Stimulated activated CD4-positive, alpha-beta T cell treated with anti-CD3 and anti-CD28 coated beads, Interleukin-15, amount 100 ng/mL, for 24 hours (primary cell): ENCODE measurements at regions not wholly inside any gene's neighbourhood (a gene's known extent, or its start where the extent isn't known, plus 50 kb on each side); places are given as distances from the start of the nearest gene placed in this dataset.

Experiments used
- DNase-seq: peaks from one replicate; pipeline ENCODE4 v3.0.0-alpha.2; 2020

- DNase-seq: no peak
These were observed 595.8 kb upstream of the EEF2KMT start for GRCh38 chr16:5693426-5693825.

DNA sequence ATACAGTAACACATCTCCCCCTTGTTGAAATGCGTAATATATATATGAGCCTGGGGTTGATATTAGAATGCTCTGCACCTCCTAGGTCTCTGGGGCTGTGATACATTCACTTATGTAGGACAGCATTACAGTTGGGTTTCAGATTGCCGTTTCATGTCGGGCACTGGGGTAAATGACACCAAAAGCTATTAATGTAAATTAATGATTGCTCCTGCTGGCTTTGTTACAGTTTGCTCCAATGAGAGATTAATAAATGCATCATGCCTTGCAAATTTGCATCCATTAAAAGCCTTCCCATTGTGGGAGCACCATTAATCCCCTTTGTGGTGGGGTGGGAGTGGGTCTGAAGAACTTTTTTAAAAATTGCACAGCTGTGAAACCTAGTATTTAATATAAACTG, 584.4 kb upstream of the EEF2KMT start:
- DNase-seq: no peak

DNA sequence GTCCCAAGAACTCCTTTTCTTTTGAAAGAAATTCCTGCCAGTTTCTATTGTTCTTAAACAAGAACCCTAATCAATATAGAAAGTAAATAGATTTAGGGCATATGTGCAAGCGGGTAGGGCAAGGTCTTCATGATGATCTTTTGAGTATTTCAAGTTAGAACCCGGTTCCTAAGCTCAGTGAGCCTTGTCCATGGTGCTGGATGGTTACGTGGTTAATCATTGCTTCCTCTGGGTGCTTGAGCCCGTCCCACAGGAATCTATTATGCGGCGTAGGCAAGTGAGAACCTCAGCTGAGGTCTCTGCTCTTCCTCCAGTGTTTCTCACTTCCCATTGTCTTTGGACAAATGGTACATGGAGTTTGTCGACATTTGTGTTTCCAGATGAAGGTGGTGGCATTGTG, 580.8 kb upstream of the EEF2KMT start:
- no peak for DNase-seq

GRCh38 chr16:5671421-5671820, 573.8 kb upstream of the EEF2KMT start:
- no peak for DNase-seq

GRCh38 chr16:5670198-5670597, 572.6 kb upstream of the EEF2KMT start:
- no peak for DNase-seq

DNA sequence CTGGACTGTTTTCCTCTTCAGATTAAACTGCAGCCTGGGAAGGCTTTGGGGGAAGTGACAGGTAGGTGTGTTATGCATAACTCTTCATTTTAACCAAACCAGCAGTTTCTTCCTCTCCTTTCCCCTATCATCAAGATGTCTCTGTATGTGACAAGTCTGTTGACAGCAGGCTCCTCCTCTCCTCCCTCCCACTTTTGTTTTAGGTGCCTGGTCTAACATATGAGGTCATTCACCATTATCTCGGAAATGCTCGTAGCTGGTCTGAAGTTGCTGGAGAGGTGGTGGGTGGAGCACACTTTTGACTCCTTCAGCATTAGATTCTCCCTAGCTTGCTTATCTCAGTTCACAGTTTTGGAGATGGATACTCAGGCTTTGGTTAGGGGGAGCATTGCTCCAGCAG, 571.0 kb upstream of the EEF2KMT start:
- no peak for DNase-seq

DNA sequence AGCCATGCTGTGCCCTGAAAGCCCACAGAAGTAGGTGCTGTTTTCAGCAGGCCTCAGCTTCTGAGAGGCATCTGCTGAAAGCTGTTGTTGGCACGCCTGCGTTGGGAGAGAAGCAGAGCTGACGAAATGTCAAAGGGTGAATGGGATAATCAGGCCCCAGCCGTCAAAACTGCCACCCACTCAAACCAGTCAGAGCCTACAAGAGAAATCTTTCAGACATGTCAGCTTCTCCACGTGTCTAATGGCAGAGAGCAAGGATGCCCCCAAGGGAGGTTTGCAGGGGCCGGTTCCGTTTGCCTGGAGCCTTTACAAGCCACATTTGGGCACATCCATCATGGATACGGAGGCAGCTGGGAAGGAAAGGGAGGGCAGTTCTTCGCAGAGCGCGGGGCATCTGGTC, 568.2 kb upstream of the EEF2KMT start:
- DNase-seq: no peak

- no peak for DNase-seq
These were observed 556.2 kb upstream of the EEF2KMT start for GRCh38 chr16:5653789-5654188.

GRCh38 chr16:5653041-5653440, 555.4 kb upstream of the EEF2KMT start:
- DNase-seq: no peak

DNA sequence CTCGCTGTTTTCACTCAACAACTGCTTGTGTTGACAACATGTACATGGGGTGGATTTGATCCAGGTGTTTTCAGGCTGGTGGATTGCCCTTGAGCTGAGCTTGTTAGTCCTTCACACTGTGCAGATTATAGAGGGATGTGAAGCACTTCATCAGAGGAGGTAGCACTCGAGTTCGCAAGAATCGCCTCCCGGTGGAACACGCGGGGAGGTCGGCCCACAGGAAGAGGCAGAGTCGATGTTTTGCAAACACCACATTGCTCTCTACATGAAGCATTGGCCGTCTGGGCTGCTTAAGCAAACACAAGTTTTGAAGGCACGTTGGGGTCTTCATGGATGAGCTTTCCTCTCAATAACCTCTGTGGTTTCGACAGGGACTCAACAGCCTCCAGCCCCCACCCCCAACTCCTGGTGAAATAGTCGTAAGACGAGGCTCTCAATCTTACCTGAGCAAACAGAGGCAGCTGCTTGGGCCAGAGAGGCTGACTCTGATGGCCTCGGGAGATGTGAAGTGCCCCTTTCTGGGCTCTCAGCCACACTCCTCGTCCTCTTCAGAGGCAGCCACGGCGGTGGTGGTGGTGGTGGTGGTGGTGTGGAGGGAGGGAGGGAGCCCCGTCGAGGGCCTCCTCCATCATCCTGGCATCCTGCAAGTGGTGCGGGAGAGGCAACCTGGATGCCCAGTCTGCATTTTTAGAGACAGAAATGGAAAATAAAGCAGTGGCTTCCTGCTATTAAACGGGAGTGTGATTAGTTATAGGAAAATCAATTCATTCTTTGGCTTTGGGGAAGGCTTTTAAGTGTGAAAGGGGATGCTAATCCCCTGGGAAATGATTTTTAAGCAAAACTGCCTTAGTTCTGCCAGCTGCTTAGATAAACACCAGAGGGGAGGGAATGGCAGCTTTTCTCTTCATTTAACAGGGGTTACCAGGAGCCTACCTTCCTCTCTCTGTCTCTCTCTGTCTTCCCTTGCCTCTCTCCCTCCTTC, 552.5 kb upstream of the EEF2KMT start:
- no peak for DNase-seq

DNA sequence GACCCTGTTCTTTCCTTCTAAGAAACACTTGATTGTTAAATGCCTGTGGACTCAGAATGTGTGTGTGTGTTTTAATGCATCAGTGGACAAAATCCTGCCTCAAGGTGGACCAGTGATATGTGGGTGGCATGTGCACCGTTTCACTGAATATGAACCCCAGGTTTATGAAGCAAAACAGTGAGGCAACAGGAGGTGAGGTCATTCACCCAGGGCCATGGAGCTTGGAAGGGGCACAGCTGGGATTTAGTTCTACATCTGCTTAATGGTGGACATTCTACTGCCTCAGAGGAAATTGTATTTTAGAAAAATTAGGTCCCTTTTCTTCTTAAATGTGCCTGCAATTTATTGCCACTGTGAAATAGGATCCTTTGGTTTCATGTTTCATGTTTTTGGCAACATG, 549.5 kb upstream of the EEF2KMT start:
- DNase-seq: no peak

DNA sequence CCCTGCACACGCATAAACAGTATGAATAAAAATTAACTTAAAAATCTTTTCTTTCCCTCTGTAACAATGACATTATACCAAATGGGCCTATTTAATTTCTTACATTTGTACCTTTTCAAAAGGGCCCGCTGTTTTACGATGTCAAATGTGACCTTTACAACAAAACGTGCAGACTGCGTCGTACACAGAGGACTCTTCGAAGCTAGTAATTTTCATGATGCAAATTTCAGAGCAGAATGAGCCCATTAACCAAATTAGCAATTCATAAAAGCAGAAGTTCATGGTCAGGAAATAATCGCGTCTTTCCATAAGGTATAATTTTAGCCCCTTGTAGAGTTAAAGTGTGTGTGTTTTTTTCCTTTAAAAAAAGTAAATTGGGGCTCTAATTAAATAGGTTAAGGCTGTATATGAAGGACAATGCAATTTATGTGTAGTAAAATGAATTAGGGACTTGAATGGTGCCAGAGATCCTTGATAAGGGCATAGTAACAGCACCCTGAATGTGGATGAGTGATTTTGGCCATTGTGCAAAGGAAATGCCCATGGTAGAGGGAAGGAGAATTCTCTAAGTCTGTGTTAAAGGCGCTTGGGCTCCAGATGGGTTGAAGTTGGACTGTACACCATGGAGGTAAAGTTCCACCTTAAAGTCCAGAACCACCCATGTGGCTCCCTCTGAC, 546.4 kb upstream of the EEF2KMT start:
- DNase-seq: no peak

- no peak for DNase-seq
These were observed 544.8 kb upstream of the EEF2KMT start for GRCh38 chr16:5642436-5642835.

- no peak for DNase-seq
These were observed 544.4 kb upstream of the EEF2KMT start for GRCh38 chr16:5642011-5642410.

DNA sequence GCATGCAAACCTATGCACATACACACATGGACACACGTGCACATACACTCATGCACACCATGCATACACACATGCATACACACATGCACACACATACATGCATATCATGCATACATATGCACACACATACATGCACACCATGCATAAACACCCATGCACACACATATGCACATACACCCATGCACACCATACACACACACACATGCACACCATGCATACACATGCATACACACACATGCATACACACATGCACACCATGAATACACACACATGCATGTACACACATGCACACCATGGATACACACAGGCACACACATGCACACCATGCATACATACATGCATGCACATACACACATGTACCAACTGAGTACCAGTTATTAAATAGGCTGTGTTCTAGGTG, 543.3 kb upstream of the EEF2KMT start:
- no peak for DNase-seq

DNA sequence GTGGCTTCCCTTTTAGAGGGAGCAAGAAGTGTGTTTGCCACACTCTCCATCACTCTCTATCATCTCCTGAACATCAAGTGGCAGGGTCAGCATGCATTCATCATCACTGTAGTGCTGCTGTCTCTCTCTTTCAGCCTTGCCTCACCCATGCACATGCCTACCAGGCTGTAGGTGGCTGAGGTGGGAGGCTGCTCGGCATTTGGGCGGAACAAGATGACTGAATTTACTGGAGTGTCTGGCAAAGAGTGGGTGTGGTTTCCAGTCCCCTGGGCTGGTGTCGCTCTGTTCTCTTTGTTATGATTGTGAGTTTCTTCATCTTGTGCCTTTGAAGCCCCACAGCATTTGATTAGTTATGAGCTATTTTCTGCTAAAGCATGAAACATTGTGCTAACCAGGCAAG, 541.9 kb upstream of the EEF2KMT start:
- DNase-seq: no peak

- DNase-seq: no peak
These were observed 537.7 kb upstream of the EEF2KMT start for GRCh38 chr16:5635331-5635730.

GRCh38 chr16:5634666-5635180, 537.1 kb upstream of the EEF2KMT start:
- no peak for DNase-seq

- no peak for DNase-seq
These were observed 536.3 kb upstream of the EEF2KMT start for GRCh38 chr16:5633845-5634440.

- DNase-seq: no peak
These were observed 524.8 kb upstream of the EEF2KMT start for GRCh38 chr16:5622234-5622884.

DNA sequence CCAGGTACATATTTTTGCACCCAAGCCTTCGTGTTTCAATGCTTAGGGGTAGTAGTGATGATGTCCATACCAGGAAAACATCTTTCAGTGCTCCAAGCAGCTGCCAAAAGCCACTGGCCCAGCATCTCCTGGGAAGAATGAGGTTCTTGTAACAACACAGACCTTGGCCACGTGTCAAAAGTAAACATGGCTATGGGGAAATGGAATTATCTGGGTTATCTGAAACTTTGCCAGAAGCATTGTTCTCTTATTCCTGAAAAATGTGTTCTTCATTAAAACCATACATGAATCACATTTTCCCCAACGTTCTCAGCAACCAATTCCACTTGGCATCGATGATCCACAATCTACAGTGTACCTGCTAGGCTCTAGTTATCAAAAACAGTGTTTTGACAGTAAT, 524.2 kb upstream of the EEF2KMT start:
- DNase-seq: no peak

- DNase-seq: no peak
These were observed 521.7 kb upstream of the EEF2KMT start for GRCh38 chr16:5619304-5619703.

DNA sequence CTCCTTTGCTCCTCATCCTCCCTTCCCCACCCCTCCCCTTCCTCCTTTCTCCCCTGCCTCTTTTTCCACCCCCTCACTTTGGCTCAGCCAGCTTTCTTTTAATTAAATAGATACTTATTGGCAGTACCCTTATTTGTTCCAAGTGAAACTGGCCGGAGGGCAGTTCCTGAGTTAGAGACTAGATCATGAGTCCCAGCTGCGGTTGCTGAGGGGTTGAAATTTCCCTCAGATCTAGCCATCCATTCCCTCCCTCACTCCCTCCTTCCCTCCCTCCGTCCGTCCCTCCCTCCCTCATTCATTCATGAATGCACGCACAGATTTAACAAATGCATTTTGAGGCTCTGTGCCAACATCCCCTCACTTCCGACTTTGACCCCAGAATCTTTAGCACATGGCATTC, 519.2 kb upstream of the EEF2KMT start:
- DNase-seq: no peak
